Tibial nerve (tissue), 3 donors: ENCODE measurements at regions not wholly inside any gene's neighbourhood (a gene's known extent, or its start where the extent isn't known, plus 50 kb on each side); places are given as distances from the start of the nearest gene placed in this dataset.

ENCODE experiments used
- POLR2A ChIP-seq, 2 donors: fragments of 450-650 bp; IDR thresholded peaks; one replicate each; pipeline ENCODE4 v1.6.1; 2017; ENCODE audit warnings: antibody characterized with exemption in 2 of 2, mild to moderate bottlenecking in 2 of 2, moderate library complexity in 2 of 2
- TF ChIP-seq, protein P1 (sequence below), 5 experiments: fragments of 200-600 bp in 3 of 5; fragments of 450-650 bp in 2 of 5; sonication (generic) in 3 of 5; IDR thresholded peaks; one replicate each; pipeline ENCODE4 v1.5.1; 2016 to 2019; ENCODE audit warnings: antibody characterized with exemption in 5 of 5, mild to moderate bottlenecking in 3 of 5, moderate library complexity in 2 of 5

DNA sequence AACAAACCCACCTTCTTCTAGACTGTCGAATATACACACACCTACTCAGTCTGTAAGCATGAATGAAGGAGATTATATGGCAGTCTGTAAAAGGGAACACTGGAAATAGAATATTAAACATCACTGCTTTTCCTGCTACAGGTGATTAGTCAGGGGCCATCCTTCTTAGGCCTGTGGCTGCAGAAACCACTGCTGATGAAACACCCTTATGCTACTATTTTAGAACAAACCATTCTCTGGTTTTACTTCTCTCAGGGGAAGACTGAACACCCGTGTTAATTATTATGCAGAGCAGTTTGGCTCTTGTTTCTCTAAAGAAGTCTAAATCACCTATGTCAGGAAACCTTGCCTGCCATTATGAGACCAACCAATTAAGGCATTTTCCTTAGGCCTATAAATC lies 351.1 kb upstream of the KLF6 start:
- TF ChIP-seq, protein P1, sequence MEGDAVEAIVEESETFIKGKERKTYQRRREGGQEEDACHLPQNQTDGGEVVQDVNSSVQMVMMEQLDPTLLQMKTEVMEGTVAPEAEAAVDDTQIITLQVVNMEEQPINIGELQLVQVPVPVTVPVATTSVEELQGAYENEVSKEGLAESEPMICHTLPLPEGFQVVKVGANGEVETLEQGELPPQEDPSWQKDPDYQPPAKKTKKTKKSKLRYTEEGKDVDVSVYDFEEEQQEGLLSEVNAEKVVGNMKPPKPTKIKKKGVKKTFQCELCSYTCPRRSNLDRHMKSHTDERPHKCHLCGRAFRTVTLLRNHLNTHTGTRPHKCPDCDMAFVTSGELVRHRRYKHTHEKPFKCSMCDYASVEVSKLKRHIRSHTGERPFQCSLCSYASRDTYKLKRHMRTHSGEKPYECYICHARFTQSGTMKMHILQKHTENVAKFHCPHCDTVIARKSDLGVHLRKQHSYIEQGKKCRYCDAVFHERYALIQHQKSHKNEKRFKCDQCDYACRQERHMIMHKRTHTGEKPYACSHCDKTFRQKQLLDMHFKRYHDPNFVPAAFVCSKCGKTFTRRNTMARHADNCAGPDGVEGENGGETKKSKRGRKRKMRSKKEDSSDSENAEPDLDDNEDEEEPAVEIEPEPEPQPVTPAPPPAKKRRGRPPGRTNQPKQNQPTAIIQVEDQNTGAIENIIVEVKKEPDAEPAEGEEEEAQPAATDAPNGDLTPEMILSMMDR (IDR thresholded peaks at IDR 0.05): no peak
- no peak for TF ChIP-seq POLR2A (IDR thresholded peaks at IDR 0.05)
